ENCODE measurements at regions not wholly inside any gene's neighbourhood (a gene's known extent, or its start where the extent isn't known, plus 50 kb on each side); places are given as distances from the start of the nearest gene placed in this dataset.

- CTCF ChIA-PET, result interaction anchor here (6.6 kb wide), 1 partner anchor 15 kb away, joined by 76 read pairs; no protein-coding TSS in a partner anchor
- TF ChIP-seq JUN (IDR thresholded peaks at IDR 0.05; ENCODE audit: borderline replicate concordance, insufficient read depth, insufficient read length, low read depth) (no peak), POLR2AphosphoS5 (IDR thresholded peaks at IDR 0.05; ENCODE audit: insufficient read depth, low read depth, low read length) (no peak), POLR2A (IDR thresholded peaks at IDR 0.05; ENCODE audit: low read depth, low read length) (no peak), EZH2 (IDR thresholded peaks at IDR 0.05; ENCODE audit: borderline replicate concordance, low read depth, low read length, severe bottlenecking) (no peak), FOS (IDR thresholded peaks at IDR 0.05; ENCODE audit: borderline replicate concordance, insufficient read depth, low read length) (no peak)
- TF ChIP-seq, protein P1, sequence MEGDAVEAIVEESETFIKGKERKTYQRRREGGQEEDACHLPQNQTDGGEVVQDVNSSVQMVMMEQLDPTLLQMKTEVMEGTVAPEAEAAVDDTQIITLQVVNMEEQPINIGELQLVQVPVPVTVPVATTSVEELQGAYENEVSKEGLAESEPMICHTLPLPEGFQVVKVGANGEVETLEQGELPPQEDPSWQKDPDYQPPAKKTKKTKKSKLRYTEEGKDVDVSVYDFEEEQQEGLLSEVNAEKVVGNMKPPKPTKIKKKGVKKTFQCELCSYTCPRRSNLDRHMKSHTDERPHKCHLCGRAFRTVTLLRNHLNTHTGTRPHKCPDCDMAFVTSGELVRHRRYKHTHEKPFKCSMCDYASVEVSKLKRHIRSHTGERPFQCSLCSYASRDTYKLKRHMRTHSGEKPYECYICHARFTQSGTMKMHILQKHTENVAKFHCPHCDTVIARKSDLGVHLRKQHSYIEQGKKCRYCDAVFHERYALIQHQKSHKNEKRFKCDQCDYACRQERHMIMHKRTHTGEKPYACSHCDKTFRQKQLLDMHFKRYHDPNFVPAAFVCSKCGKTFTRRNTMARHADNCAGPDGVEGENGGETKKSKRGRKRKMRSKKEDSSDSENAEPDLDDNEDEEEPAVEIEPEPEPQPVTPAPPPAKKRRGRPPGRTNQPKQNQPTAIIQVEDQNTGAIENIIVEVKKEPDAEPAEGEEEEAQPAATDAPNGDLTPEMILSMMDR (IDR thresholded peaks at IDR 0.05; ENCODE audit: extremely low read depth in 1 of 2, insufficient read depth in 1 of 2, low read depth in 1 of 2, low read length in 2 of 2), result no peak
- TF ChIP-seq, protein P2, sequence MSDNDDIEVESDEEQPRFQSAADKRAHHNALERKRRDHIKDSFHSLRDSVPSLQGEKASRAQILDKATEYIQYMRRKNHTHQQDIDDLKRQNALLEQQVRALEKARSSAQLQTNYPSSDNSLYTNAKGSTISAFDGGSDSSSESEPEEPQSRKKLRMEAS (IDR thresholded peaks at IDR 0.05; ENCODE audit: insufficient read depth, insufficient read length), result no peak
- dilution Hi-C loops (cut with MboI; ENCODE audit: extremely low pct_ligation_motif_present, low sequenced_read_pairs), result loop anchor here (25.0 kb wide), 1 partner anchor 209 kb away; no protein-coding TSS in a partner anchor
- no peak for DNase-seq (ENCODE audit: low read depth, low spot score)
- H3K4me3 ChIP-seq (replicated peaks in 1 of 3; ENCODE audit: insufficient read depth in 1 of 3, low read depth in 1 of 3, low read length in 3 of 3), result no peak overlapping the region
- H3K9me1 ChIP-seq (replicated peaks; ENCODE audit: control insufficient read depth, extremely low read depth, insufficient read depth, low read length), result no peaks in the 10 kb centered on the region
- H3K4me1 ChIP-seq (ENCODE audit: control insufficient read depth, extremely low read depth, insufficient read depth, low read length), result peaks cover 3% of the 10 kb centered on the region
- H3K36me3 ChIP-seq (ENCODE audit: control insufficient read depth in 2 of 2, extremely low read depth in 1 of 2, insufficient read depth in 2 of 2, low read length in 2 of 2), result no peaks in the 10 kb centered on the region
- H3K9ac ChIP-seq (replicated peaks; ENCODE audit: extremely low read depth, insufficient read depth, low read length), result no peak overlapping the region
- no peak overlapping the region for H3K27ac ChIP-seq (ENCODE audit: insufficient read depth, low read depth, low read length)
- POLR2A ChIA-PET, result no interaction called here
- peaks cover 2 to 6% of the 10 kb centered on the region in 2 experiments for H3K27me3 ChIP-seq (ENCODE audit: control insufficient read depth in 2 of 2, insufficient read depth in 2 of 2, low read length in 2 of 2)
- H3K79me2 ChIP-seq (ENCODE audit: control insufficient read depth, insufficient read depth, low read length), result no peaks in the 10 kb centered on the region
- no peaks in the 10 kb centered on the region for H3K9me3 ChIP-seq (replicated peaks; ENCODE audit: control insufficient read depth, insufficient read depth, low read length)
- no peak overlapping the region for H2AFZ ChIP-seq (ENCODE audit: low read depth, low read length)
- no peak for FAIRE-seq
- intact Hi-C loops (cut with micrococcal nuclease), result no loop called here
- H3K4me2 ChIP-seq (ENCODE audit: insufficient read depth, low read length), result no peak overlapping the region
- H4K20me1 ChIP-seq (replicated peaks; ENCODE audit: control insufficient read depth, extremely low read depth, insufficient read depth, low read length), result no peaks in the 10 kb centered on the region
- BruUV-seq (replicated peaks), result no TSS peak
These were observed 178.8 kb downstream of the KATNAL1 start for GRCh38 chr13:30128591-30128990.
